Gastroesophageal sphincter (tissue), 3 donors: ENCODE measurements at regions not wholly inside any gene's neighbourhood (a gene's known extent, or its start where the extent isn't known, plus 50 kb on each side); places are given as distances from the start of the nearest gene placed in this dataset.

Experiments
- EP300 ChIP-seq: sonication (generic); formaldehyde crosslinking; IDR thresholded peaks from one replicate; pipeline ENCODE4 v1.6.1; 2017; ENCODE audit warnings: antibody characterized with exemption, mild to moderate bottlenecking
- POLR2A ChIP-seq, 2 donors: fragments of 450-650 bp; IDR thresholded peaks; one replicate each; pipeline ENCODE4 v1.6.1; 2017; ENCODE audit warnings: antibody characterized with exemption in 2 of 2, mild to moderate bottlenecking in 2 of 2, moderate library complexity in 1 of 2
- TF ChIP-seq, protein P1 (sequence below), 4 experiments: fragments of 200-600 bp in 2 of 4; fragments of 450-650 bp in 2 of 4; sonication (generic) in 1 of 4; IDR thresholded peaks; one replicate each; pipeline ENCODE4 v1.5.1; 2017 to 2019; ENCODE audit warnings: antibody characterized with exemption in 4 of 4, mild to moderate bottlenecking in 2 of 4, moderate library complexity in 2 of 4

DNA sequence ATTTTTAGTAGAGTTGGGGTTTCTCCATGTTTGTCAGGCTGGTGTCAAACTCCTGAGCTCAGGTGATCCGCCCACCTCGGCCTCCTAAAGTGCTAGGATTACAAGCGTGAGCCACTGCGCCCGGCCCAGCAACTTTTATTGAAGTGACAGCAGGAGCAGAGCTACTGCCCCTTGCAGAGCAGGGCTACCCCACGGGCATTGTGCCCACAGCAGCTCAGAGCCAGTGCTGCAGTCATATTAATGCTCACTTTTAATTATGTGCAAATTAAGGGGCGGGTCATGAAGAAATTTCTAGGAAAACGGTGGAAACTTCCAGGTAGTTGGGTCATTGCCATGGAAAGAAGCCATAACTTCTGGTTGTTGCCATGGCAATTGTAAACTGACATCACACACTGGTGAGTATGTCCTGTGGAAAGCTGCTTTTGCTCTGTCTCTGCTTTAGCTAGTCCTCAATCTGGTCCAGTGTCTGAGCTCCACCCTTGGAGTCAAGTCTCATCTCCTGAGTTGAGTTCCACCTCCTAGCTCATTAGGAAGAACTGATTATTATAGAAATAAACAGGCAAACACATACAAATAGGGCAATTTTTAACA is 127.3 kb upstream of the ADGRL4 start:
- TF ChIP-seq, protein P1, sequence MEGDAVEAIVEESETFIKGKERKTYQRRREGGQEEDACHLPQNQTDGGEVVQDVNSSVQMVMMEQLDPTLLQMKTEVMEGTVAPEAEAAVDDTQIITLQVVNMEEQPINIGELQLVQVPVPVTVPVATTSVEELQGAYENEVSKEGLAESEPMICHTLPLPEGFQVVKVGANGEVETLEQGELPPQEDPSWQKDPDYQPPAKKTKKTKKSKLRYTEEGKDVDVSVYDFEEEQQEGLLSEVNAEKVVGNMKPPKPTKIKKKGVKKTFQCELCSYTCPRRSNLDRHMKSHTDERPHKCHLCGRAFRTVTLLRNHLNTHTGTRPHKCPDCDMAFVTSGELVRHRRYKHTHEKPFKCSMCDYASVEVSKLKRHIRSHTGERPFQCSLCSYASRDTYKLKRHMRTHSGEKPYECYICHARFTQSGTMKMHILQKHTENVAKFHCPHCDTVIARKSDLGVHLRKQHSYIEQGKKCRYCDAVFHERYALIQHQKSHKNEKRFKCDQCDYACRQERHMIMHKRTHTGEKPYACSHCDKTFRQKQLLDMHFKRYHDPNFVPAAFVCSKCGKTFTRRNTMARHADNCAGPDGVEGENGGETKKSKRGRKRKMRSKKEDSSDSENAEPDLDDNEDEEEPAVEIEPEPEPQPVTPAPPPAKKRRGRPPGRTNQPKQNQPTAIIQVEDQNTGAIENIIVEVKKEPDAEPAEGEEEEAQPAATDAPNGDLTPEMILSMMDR (IDR thresholded peaks at IDR 0.05), result no peak
- no peak for TF ChIP-seq EP300
- TF ChIP-seq POLR2A (IDR thresholded peaks at IDR 0.05), result no peak
